Liver (tissue), 3 donors: ENCODE measurements at regions not wholly inside any gene's neighbourhood (a gene's known extent, or its start where the extent isn't known, plus 50 kb on each side); places are given as distances from the start of the nearest gene placed in this dataset.

ENCODE experiments used
- CTCF ChIP-seq: fragments of 150-350 bp; IDR thresholded peaks from 2 replicates; pipeline ENCODE4 v1.5.1; 2017; ENCODE audit warnings: improper control_type of control experiment, low read depth, low read length; ENCODE audit not compliant: missing input control
- GABPA ChIP-seq, 2 donors: IDR thresholded peaks in 1 of 2; conservative IDR thresholded peaks in 1 of 2; 2 replicates each; pipeline ENCODE4 v1.6.1; 2016; ENCODE audit warnings: antibody characterized with exemption in 2 of 2, mild to moderate bottlenecking in 1 of 2, moderate library complexity in 1 of 2
- MAX ChIP-seq: IDR thresholded peaks from 2 replicates; pipeline ENCODE4 v1.6.1; 2016; ENCODE audit warnings: antibody characterized with exemption
- NR2F2 ChIP-seq: IDR thresholded peaks from 2 replicates; pipeline ENCODE4 v1.6.1; 2016; ENCODE audit warnings: antibody characterized with exemption
- RAD21 ChIP-seq, 2 donors: IDR thresholded peaks; 2 replicates each; pipeline ENCODE4 v1.6.1; 2016; ENCODE audit warnings: antibody characterized with exemption in 2 of 2, mild to moderate bottlenecking in 2 of 2
- REST ChIP-seq: IDR thresholded peaks from 2 replicates; pipeline ENCODE4 v1.6.1; 2016; ENCODE audit warnings: antibody characterized with exemption, mild to moderate bottlenecking
- SP1 ChIP-seq: IDR thresholded peaks from 2 replicates; pipeline ENCODE4 v1.6.1; 2018; ENCODE audit warnings: antibody characterized with exemption, mild to moderate bottlenecking
- TAF1 ChIP-seq: conservative IDR thresholded peaks from 2 replicates; pipeline ENCODE4 v1.6.1; 2016; ENCODE audit warnings: antibody characterized with exemption, mild to moderate bottlenecking
- donor health status: healthy.
- donor health status: healthy.

- no peak for TF ChIP-seq CTCF
- TF ChIP-seq SP1 = peak; percentile 35
- no peak for TF ChIP-seq RAD21 (IDR thresholded peaks at IDR 0.05)
- TF ChIP-seq MAX = no peak
- no peak for TF ChIP-seq TAF1
- no peak for TF ChIP-seq NR2F2
- TF ChIP-seq GABPA (IDR thresholded peaks at IDR 0.05 in 1 of 2, conservative IDR thresholded peaks at IDR 0.05 in 1 of 2) = no peak
- no peak for TF ChIP-seq REST
These were observed 137.7 kb upstream of the RASGRP1 start for GRCh38 chr15:38702178-38702912.
